Lower leg skin (tissue), 3 donors: ENCODE measurements at regions not wholly inside any gene's neighbourhood (a gene's known extent, or its start where the extent isn't known, plus 50 kb on each side); places are given as distances from the start of the nearest gene placed in this dataset.

Experiments
- POLR2A ChIP-seq, 2 donors: fragments of 450-650 bp; IDR thresholded peaks; one replicate each; pipeline ENCODE4 v1.6.1; 2016 to 2017; ENCODE audit warnings: antibody characterized with exemption in 2 of 2, mild to moderate bottlenecking in 1 of 2, moderate library complexity in 1 of 2
- TF ChIP-seq, protein P1 (sequence below), 3 donors: fragments of 450-650 bp; IDR thresholded peaks; one replicate each; pipeline ENCODE4 v1.5.1; 2016; ENCODE audit warnings: antibody characterized with exemption in 3 of 3, mild to moderate bottlenecking in 3 of 3, moderate library complexity in 2 of 3

DNA sequence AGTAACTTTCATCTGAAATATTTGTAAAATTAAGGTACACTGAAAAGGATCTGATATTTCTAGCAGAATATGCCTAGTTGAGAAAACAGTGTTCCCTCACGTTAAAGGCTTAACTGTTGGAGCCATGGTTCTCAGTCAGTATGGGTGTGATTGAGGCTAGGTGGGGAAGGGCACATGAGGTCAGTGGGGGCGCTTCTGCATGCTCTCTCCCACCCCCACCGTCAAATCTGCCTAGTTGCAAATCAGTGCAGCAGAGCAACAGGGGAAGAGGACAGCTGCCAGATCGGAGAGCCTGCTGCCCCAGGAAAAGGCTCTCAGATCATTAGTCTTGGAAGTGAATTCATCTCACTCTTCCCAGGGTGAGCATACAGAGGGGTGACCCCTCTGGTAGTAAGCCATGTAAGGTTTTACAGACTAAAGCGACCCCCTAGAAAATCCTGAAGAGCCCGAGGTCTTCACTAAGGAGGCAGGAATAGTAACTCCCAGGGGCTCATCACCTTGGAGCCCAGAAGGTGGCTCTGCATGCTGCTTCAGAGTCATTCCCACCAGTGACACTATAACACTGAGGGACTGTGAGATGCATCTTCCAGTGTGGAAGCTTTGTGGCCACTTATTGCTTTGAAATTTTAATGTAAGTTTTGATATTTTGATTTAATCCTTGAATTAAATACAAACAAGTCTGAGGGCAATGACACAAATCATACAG, 83.1 kb upstream of the BARHL2 start:
- TF ChIP-seq, protein P1, sequence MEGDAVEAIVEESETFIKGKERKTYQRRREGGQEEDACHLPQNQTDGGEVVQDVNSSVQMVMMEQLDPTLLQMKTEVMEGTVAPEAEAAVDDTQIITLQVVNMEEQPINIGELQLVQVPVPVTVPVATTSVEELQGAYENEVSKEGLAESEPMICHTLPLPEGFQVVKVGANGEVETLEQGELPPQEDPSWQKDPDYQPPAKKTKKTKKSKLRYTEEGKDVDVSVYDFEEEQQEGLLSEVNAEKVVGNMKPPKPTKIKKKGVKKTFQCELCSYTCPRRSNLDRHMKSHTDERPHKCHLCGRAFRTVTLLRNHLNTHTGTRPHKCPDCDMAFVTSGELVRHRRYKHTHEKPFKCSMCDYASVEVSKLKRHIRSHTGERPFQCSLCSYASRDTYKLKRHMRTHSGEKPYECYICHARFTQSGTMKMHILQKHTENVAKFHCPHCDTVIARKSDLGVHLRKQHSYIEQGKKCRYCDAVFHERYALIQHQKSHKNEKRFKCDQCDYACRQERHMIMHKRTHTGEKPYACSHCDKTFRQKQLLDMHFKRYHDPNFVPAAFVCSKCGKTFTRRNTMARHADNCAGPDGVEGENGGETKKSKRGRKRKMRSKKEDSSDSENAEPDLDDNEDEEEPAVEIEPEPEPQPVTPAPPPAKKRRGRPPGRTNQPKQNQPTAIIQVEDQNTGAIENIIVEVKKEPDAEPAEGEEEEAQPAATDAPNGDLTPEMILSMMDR (IDR thresholded peaks at IDR 0.05) = no peak
- no peak for TF ChIP-seq POLR2A (IDR thresholded peaks at IDR 0.05)
